NCI-H146 (cell line): ENCODE measurements at regions not wholly inside any gene's neighbourhood (a gene's known extent, or its start where the extent isn't known, plus 50 kb on each side); places are given as distances from the start of the nearest gene placed in this dataset.

Experiments used
- DNase-seq: peaks from one replicate; lab custom pipeline; 2025; lab: John Stamatoyannopoulos, UW

DNA sequence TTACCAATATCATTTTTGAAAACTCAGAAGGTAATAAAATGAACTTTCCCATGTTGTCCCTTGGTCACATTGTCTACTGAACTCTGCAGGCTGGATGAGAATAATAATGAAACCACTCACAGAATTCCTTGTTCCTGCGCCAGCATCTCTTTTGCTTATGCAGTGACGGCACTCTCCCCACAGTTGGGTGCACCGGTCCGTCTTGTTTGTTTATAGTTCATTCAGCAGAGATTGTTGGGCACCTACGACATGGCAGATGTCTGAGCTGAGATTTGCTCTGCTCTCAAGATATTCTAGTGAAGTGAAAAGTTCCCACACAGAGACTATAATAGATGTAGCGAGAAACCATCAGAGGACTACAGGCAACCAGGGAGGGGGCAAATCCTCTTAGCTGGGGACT is 375.7 kb upstream of the CDH11 start:
- DNase-seq = no peak

DNA sequence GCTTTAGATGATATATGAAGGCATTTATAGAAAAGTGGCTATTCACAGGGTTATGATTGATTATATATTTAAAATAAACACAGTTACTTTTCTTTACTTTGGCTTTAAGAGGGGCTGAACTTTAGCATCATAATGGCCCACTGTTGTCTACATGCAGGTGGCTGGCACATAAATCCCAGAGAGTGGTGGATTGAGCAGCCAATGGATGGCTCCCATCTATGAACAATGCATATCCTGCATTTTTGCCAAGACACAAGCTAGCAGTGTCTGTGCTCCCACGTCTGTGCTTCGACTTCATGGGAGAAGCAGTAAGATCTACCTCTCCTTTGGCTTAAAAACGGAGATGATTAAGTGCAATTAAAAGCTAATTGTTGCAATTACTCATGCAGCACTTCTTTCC is 373.2 kb upstream of the CDH11 start:
- DNase-seq = no peak

DNA sequence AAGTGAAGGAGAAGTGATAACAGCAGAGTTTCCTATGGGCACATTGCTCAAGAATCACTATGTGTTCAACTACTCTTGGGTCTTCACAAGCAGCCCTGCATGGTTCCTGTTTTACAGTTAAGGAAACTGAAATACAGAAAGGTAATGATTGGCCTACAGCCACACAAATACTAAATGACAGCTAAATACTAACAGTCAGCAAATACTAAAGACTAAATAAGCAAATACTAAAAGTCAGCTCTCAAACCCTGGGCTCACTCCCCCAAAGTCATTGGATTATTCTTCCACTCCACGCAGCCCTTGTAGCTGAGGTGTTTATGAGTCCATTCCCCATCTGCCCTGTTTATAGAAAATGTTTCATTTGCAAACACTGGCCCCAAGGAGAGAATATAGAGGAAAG is 372.7 kb upstream of the CDH11 start:
- DNase-seq = no peak

DNA sequence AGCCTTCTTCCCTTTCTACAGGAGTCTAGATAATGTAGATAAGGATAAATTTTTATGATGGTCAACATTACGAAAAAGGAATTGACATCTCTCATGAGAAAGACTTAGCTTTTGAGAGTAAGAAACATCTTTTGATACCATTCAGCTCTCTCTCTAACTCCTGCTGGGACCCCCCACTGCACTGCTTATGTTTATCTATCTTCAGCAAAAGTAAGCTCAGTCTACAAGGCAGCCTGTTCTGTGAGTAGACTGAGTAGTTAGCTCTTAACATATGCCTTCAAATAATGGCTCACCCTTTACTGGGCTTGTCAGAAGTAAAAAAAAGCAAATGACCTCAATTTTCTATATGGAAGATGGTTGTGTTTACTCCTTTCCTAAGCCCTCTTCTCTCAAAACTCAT is 372.2 kb upstream of the CDH11 start:
- DNase-seq = no peak

DNA sequence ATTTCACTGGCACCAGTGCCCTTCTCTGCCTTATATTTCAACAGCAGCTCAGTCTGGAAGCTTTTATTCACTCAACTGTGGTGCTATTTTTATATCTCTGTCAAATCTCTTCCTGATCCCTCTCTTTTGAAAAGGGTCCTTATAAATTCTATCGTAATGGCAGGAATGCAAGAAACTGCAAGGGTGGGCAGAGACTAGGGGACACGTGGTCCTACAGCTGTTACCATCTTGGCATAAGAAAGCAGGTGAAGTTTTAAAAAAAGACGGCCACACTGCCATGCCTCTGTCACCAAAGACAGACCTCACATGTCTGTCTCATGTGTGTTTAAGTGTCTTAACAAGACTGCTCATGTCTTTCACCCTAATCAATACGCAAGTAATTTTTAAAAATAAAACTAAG is 368.4 kb upstream of the CDH11 start:
- DNase-seq = no peak

DNA sequence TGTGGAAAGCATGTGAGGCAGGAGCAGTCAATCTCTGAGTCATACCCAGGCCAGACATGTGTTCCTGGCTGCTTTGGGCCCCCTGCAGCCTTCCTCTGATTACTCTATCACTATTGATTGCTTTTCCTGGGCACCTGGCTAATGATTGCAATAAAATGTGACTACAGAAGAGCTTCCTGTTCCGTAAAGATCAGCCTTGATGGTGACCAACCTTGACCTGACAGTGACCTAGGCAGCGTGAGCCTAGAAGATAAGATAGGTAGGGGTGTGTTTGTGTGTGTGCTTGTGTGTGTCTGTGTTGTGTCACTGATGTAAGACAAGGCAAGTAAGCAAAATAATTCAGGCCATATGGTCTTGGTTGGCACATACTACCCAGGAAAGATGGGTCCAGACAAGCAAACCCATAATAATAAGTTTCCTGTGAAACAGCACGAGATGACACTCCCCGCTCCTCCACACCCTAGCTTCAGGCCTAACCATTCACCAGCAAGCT is 367.7 kb upstream of the CDH11 start:
- DNase-seq = no peak

DNA sequence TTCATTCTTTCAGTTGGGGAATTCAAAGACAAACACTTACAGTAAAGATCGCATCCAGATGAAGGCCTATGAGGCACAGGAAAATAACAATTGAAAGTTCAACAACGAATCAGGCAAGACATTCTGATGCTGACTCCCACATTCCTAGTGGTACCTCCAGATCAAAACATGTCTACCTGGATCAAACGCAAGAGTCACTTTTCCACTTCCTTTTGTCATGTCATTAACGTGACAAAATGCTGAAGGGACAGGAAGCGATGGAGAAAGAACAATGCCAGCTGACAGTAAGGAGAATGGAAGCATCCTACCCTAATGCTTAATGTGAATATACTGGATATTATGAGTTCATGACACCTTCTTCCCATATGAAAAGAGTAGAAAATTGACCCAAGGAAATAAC is 365.4 kb upstream of the CDH11 start:
- DNase-seq = no peak

DNA sequence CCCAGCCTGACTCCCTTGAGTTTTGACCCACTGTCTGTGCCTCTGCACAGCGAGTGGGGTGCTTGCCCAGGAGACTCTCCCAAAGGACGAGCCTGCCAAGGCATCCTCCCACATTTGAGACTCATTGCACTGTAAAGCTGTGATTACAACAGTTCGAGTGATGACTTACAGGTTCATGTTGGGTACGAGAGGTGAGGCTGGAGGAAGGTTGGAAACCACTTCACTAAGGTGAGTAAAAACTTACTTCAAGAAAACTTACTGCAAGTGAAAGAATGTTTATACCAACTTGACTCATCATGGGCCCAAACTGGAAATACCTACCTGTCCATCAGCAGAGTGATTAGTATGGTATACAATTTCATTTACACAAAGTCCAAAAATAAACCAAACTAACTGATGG is 360.1 kb upstream of the CDH11 start:
- DNase-seq = no peak

DNA sequence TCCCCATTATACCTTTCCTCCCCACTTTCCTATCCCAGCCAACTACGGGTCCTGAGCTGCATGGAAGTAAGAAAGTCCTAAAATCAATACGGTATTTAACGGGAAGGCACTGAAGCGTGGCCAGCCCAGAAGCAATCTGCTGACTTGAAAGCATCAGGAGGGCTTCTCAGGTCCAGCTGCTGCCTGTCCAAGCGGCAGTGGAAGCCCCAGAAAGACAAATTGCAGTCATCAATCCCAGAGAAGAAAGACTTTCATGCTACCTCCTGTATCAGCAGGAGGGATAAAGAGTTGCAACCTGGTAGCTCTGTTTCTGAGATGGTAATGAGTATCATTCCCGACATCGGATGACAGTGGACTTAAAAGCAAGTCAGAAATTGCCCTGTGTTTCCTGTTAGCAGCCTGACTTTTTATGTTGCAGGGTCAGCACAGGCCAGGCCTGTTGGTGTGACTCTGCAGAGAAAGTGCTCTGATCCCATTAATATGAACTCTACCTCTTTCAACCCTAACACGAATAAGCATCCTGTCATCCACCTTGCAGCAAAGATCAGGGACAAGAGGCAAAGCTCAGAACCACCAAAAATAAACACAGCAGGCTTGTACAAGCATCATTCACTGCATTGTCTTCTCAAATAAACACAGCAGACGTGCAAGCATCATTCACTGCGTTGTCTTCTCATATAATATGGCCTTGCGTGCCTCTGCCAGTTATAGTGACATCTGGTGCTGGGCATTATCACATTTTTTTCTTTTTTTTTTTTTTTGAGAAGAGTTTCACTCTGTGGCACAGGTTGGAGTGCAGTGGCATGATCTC is 358.6 kb upstream of the CDH11 start:
- DNase-seq = no peak

DNA sequence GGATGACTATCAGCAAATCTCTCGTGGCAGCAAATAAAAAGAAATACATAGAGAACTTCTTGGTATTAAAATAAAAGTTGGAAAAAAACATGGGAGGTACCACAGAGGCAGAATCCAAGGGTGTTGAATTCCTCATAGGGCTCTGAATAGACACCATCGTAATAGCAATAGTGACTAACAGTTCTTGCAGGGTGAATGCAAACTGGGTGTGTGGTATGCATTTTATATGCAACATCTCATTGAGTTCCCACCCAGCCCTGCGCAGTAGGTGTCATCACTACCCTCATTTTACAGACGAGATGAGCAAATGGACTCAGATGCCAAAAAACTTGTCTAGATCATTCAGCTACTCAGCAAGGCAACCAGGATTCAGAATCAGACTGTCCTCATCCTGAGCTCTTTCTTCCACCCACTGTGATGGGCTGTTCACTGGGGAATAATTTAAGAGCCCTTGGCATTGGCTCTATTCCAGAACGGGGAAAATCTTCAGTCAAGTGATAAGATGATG is 354.6 kb upstream of the CDH11 start:
- DNase-seq = no peak

DNA sequence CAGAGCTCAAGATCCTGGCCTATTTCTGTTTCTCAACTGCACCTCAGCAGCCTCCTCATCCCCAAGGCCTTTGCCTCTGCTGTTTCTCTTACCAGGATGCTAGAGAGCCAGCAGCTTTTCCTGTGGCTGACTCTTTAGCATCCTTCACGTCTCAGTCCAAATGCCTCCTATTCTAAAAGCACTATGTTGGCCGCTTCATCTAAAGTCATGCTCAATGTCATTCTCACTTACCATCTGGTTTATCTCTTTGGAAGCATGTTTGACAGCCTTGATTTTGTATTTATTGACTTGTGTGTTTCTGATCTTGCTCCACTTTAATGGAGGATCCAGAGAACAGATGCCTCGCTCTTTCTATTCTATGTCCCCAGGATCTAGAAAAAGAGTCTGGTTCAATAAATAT is 351.8 kb upstream of the CDH11 start:
- no peak for DNase-seq

DNA sequence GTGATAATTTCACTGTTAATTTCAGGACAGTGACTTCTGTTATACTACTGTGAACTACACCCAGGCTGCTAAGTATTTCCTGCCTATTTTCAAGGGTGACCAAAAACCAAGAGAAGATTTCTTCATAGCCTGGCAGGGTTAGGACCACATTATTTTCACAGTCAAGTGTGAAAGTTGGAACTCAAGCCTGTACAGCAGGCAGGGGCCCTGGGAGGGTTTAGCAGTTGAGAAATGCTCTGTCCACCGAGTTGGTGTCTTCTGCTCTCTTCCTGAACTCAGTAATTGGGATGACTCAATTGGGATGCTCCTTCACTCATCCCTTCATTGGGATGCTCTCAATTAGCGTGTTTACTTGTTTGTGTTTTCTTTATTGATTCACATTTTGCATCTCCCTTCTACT is 347.3 kb upstream of the CDH11 start:
- DNase-seq = no peak

DNA sequence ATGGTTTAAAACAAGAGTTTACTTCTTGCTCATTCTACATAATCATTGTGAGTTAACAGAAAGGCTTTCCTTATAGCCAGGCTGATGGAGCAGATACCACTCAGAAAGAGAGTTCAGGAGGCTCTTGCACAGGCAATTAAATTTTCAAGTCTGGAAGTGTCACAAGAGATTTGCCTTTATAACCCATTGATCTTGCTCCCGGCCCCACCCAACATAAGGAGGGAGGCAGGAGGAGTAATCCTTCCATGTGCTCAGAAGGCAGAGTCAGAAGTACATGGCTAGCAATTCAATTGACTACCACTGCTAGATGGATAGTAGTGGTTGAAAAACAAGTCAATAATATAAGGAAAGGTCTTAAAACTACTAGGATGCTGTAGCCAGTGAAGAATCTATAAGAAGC is 346.3 kb upstream of the CDH11 start:
- no peak for DNase-seq

DNA sequence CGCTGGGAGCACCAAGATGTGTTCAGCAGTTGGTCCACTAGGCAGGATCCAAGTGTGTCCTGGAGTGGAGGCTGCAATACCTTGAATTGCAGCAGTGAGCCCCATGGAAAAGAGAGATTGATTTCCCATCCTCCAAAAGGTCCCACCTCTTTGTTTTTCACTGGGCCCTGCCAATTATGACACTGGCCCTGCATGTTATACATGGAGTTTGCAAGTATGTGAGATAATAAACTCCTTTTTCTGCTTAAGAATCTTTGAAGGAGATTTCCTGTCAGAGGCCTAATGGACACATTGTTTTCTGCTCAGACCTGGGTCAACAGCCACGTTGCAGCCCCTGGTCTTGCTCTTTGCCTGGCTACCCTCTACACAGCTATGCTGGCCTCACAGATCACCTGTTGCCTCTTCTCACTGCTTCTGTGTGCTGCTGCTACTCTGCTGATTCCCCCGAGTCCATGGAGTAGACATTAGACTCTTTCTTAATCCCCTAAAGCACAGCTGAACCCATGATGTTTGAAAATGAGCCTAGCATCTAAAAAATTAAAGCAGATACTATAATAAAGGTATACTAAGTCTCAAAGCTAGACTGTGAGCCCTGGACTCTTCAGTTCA is 341.9 kb upstream of the CDH11 start:
- no peak for DNase-seq

DNA sequence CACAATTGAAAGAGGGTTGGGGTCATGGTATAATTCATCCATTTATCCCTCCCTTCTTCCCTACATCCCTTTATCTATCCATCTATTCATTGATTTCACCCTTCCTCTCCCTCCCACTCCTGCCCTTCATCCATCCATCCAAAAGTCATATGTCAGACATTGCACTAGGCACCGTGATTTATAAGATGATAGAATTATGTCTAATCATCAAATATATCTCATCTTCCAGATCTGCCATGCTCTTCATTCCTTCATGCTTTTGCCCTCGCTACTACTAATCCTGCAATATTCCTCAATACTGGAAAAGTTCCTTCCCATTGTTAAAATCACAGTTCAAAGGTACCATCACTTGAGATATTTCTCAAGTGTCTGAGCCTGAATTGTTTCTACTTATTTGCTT is 335.2 kb upstream of the CDH11 start:
- no peak for DNase-seq

DNA sequence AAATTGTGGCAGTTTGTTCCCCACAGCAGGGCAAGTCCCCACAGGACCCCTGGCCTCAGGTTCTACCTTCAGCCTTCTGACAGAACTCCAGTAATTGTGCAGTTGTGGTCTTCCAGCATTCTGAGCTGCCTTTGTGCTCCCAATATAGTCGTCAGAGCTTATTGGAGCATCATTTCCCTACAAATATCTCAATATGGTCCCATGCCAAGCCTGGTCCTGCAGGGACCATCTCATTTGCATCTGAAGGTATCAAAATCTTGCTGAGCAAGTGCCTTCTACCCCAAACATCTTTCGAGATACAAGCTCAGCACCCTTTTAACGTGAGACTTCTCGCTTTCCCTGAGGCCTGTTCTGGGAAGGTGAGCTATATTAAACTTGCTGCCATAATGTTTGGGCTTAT is 333.9 kb upstream of the CDH11 start:
- no peak for DNase-seq

DNA sequence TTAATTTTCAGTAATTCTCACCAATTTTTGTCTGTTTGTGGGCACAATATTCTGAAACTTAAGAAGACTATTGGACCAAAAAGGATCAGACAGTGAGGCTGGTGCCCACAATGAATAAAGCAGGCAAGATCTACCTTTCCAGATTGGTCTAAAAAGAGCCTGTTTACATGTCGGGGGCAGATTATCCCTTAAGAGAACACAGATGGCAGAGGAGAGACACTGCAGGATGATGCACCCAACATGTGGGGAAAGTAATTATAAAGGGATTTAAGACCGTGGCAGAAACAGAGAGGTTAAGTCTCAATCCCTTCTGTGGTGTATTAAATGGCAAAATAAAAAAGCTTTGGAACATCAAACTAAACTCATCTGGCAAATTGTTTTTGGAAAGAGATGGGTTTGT is 331.8 kb upstream of the CDH11 start:
- DNase-seq = no peak

DNA sequence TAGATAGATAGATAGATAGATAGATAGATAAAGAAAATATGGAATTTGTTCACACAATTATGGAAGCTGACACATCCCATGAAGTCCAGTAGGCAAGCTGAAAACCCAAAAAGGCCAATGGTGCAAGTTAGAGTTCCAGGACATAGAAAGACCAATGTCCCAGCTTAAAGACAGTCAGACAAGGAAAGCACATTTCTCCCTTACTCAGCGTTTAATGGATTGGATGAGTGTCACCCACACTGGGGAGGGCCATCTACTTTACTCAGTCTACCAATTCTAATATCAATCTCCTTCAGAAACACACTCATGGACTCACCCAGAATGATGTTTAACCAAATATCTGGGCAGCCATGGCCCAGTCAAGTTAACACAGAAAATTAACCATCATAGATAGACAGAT is 327.7 kb upstream of the CDH11 start:
- DNase-seq = no peak

DNA sequence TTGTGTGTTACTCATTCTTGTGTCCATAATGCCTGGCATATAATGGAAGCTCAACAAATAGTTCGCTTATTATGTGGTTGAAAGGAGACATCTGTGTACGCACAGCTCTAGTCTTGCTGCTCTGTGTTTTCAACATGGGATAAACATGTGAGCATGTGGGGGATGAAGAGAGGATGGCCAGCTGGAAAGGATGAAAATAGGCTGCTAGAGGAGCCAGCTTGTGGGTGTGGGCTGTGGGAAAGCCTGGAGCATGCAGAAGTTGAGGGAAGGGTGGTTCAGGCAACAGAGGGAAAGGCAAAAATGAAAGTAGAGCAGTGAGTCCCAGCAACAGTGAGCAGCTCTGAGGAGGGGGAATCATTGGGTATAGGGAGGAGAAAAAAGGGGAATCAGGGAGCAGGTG is 324.6 kb upstream of the CDH11 start:
- DNase-seq = no peak

DNA sequence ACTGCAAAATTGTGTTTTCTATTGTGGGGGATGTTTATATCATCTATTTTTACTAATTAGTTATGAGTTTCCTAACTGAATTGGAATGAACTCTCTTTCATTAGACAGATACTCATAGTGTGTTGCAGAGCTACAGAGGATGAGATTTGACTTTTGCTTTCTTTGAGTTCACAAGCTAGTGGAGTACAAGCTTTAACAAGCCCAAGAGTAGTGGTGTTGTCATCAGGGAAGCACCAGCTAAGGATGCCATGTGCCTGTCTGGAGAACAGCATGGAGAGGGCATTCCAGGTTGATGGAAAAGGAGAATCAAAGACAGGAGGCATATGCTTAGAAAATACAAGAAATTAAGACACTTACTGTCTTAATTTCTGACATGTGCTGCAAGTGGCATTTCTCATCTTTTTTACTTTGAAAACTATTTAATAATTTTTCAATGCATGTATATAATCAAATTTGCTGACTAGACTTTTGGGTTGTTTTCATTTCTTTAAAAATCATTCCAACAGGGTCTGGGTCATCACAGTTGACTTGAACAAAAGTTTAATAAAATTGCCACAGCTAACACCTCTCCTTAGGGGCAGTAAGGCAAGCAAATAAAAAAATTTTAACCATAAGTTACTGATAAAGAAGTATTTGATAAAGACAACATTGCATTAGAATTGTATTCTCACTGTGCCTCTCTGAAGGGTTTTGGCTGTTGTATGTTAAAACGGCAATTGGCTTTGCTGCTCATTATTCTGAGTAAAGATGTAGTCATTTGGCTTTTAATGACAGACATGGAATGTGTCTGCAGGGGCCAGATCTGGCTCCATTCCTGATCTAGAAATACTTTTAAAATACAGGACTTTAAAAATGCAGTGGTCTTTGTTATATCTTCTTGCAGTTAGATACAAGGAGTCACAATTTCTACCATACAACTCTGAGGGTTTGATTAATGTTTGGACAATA is 323.7 kb upstream of the CDH11 start:
- DNase-seq = no peak

DNA sequence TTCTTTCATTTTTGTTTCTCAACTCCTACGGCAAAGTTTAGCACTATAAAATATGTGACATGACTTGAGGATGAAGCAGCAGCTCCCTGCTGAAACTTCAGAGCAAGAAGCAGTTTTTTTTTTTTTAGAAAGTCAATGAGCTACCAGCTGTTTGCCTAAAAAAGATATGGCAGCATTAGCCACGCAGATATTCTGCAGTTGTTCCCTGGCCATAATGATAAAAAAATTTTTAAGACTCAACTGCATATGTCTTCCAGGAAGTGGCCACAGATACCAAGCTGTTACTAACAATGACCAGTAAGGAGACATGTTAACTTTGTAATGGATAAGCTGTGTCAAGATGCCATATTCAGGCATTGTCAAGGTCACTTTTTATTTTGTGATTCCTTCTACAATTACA is 319.6 kb upstream of the CDH11 start:
- DNase-seq = no peak

DNA sequence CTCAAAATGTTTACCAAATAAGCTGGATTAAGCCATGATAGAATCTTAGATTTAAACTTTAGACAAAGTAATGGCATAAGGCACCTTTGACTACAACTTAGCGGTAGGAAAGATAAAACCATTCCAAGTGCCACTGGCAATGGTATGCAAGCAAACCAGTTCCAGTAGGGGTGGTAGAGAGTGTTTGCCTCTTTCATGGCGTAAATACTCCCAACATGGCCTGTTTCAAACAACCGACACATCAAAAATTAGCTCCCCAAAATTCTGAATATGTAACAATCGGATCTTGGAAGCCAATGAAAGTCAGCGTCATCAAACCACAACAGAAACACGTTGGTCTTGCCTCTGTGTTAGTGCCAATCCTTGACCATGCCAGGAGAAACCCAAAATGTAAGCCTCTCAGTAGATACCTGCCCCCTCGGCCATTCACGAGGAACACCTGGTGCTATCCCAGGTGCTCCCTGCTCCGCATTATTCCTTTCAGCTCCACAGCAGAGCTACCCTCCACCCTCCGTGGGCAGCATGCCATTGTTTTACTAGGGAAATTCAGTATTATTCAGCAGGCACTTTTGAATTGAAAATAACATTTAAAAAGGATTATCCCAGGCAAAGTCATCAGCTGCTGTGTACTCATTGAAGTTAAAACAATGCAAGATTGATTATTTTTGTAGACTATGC is 307.8 kb upstream of the CDH11 start:
- DNase-seq = no peak
